Stomach (tissue), 8 donors: ENCODE measurements at regions not wholly inside any gene's neighbourhood (a gene's known extent, or its start where the extent isn't known, plus 50 kb on each side); places are given as distances from the start of the nearest gene placed in this dataset.

Experiments
- DNase-seq, 2 donors: peaks; one replicate each; pipeline versions ENCODE4 v3.0.0 to v3.0.0-alpha.2; 2013 to 2019
- H3K27ac ChIP-seq, 5 donors: fragments of 200-600 bp in 4 of 5; sonication (generic) in 4 of 5; one replicate each; pipeline ENCODE4 v1.5.1; 2013 to 2019; ENCODE audit warnings: mild to moderate bottlenecking in 1 of 5, moderate library complexity in 1 of 5
- H3K27me3 ChIP-seq, 3 donors: fragments of 200-600 bp; sonication (generic); one replicate each; pipeline ENCODE4 v1.5.1; 2017 to 2019; ENCODE audit warnings: mixed run types in 1 of 3
- H3K36me3 ChIP-seq, 4 donors: fragments of 200-600 bp; sonication (generic); 1 replicate in 3 of 4; 2 replicates in 1 of 4; pipeline ENCODE4 v1.5.1; 2016 to 2019
- H3K4me1 ChIP-seq, 4 donors: fragments of 200-600 bp; sonication (generic); one replicate each; pipeline ENCODE4 v1.5.1; 2016 to 2019
- H3K4me3 ChIP-seq, 4 donors: fragments of 200-600 bp; sonication (generic) in 3 of 4; one replicate each; pipeline ENCODE4 v1.5.1; 2016 to 2019; ENCODE audit warnings: mild to moderate bottlenecking in 1 of 4
- H3K9me3 ChIP-seq, 4 donors: fragments of 200-600 bp; sonication (generic); one replicate each; pipeline ENCODE4 v1.5.1; 2016 to 2019
- CTCF ChIP-seq, 7 experiments: fragments of 450-650 bp in 4 of 7; fragments of 200-600 bp in 3 of 7; sonication (generic) in 3 of 7; IDR thresholded peaks; one replicate each; pipeline ENCODE4 v1.5.1; 2016 to 2019; ENCODE audit warnings: antibody characterized with exemption in 7 of 7, control low read depth in 2 of 7, mild to moderate bottlenecking in 1 of 7
- EP300 ChIP-seq: sonication (generic); formaldehyde crosslinking; IDR thresholded peaks from one replicate; pipeline ENCODE4 v1.6.1; 2017; ENCODE audit warnings: antibody characterized with exemption
- POLR2A ChIP-seq, 4 donors: fragments of 450-650 bp; IDR thresholded peaks; one replicate each; pipeline ENCODE4 v1.6.1; 2016; ENCODE audit warnings: antibody characterized with exemption in 4 of 4, control low read depth in 2 of 4, mild to moderate bottlenecking in 1 of 4, moderate library complexity in 1 of 4
- POLR2AphosphoS5 ChIP-seq, 3 donors: sonication (generic); formaldehyde crosslinking; IDR thresholded peaks; one replicate each; pipeline ENCODE4 v1.6.1; 2016; ENCODE audit warnings: antibody characterized with exemption in 3 of 3
- WGBS, 5 donors: extraction: QIAGEN DNeasy Blood & Tissue Kit in 3 of 5; methylation state at CpG; one replicate each; pipeline versions ENCODE4 v1.1.5 to v1.1.7; 2013 to 2018; 5-methylcytosine and 5-hydroxymethylcytosine counted together
- intact Hi-C: fragments of 100-400 bp; cut with DNase I; formaldehyde crosslinking; loops from one replicate; pipeline ENCODE4 v1.15.1; 2023; ENCODE audit warnings: low total_unique reads
- donor health status: healthy with polysubstance abuse.
- donor health status: Bipolar disorder and iron deficiency.
- donor health status: healthy.

GRCh38 chr21:23108533-23108932, 2110.3 kb downstream of the NCAM2 start:
- H3K36me3 ChIP-seq, result no peaks in the 10 kb centered on the region
- TF ChIP-seq EP300, result no peak
- no peak for TF ChIP-seq POLR2A (IDR thresholded peaks at IDR 0.05)
- TF ChIP-seq CTCF (IDR thresholded peaks at IDR 0.05), result no peak
- TF ChIP-seq POLR2AphosphoS5 (IDR thresholded peaks at IDR 0.05), result no peak
- no peak for DNase-seq
- H3K4me3 ChIP-seq, result no peak overlapping the region
- H3K27me3 ChIP-seq, result no peaks in the 10 kb centered on the region
- H3K9me3 ChIP-seq, result no peaks in the 10 kb centered on the region
- H3K27ac ChIP-seq, result no peak overlapping the region
- no peaks in the 10 kb centered on the region for H3K4me1 ChIP-seq
- intact Hi-C loops, result no loop called here

GRCh38 chr21:23111070-23111600, 2112.9 kb downstream of the NCAM2 start:
- H3K27me3 ChIP-seq, result no peaks in the 10 kb centered on the region
- 56 to 61% (median 58%) methylated on average over 3 of the region's 3 CpGs for WGBS, 5 donors
- H3K4me1 ChIP-seq, result no peaks in the 10 kb centered on the region
- no peaks in the 10 kb centered on the region for H3K9me3 ChIP-seq
- H3K36me3 ChIP-seq, result no peaks in the 10 kb centered on the region
- no peak overlapping the region for H3K4me3 ChIP-seq
- no peak for DNase-seq
- intact Hi-C loops, result no loop called here
- no peak overlapping the region for H3K27ac ChIP-seq
- TF ChIP-seq POLR2AphosphoS5 (IDR thresholded peaks at IDR 0.05), result no peak
- no peak for TF ChIP-seq EP300

- TF ChIP-seq POLR2AphosphoS5 (IDR thresholded peaks at IDR 0.05), result no peak
- TF ChIP-seq POLR2A (IDR thresholded peaks at IDR 0.05), result no peak
- no peak for TF ChIP-seq CTCF (IDR thresholded peaks at IDR 0.05)
- no peak for TF ChIP-seq EP300
- H3K9me3 ChIP-seq, result no peaks in the 10 kb centered on the region
- WGBS, 5 donors, result 68 to 81% (median 73%) methylated on average over 1 of the region's 1 CpG
- intact Hi-C loops, result no loop called here
- no peak overlapping the region for H3K27ac ChIP-seq
- no peak overlapping the region for H3K4me3 ChIP-seq
- DNase-seq, result no peak
- no peaks in the 10 kb centered on the region for H3K27me3 ChIP-seq
- no peaks in the 10 kb centered on the region for H3K36me3 ChIP-seq
- H3K4me1 ChIP-seq, result no peaks in the 10 kb centered on the region
Measured at GRCh38 chr21:23119491-23119890, 2121.3 kb downstream of the NCAM2 start.

- H3K27ac ChIP-seq, result no peak overlapping the region
- H3K9me3 ChIP-seq, result peaks cover 0 to 6% (median 2%) of the 10 kb centered on the region in 4 donors
- no peaks in the 10 kb centered on the region for H3K4me1 ChIP-seq
- DNase-seq, result no peak
- no peaks in the 10 kb centered on the region for H3K36me3 ChIP-seq
- H3K4me3 ChIP-seq, result no peak overlapping the region
- intact Hi-C loops, result no loop called here
- no peak for TF ChIP-seq POLR2A (IDR thresholded peaks at IDR 0.05)
- TF ChIP-seq EP300, result no peak
- no peak for TF ChIP-seq CTCF (IDR thresholded peaks at IDR 0.05)
- no peak for TF ChIP-seq POLR2AphosphoS5 (IDR thresholded peaks at IDR 0.05)
- 75 to 83% (median 78%) methylated on average over 8 of the region's 8 CpGs for WGBS, 5 donors
- H3K27me3 ChIP-seq, result no peaks in the 10 kb centered on the region
Measured at GRCh38 chr21:23127973-23128372, 2129.8 kb downstream of the NCAM2 start.

- H3K4me1 ChIP-seq, result no peaks in the 10 kb centered on the region
- H3K27me3 ChIP-seq, result no peaks in the 10 kb centered on the region
- intact Hi-C loops, result no loop called here
- no peak overlapping the region for H3K4me3 ChIP-seq
- TF ChIP-seq POLR2AphosphoS5 (IDR thresholded peaks at IDR 0.05), result no peak
- TF ChIP-seq POLR2A (IDR thresholded peaks at IDR 0.05), result no peak
- no peak for TF ChIP-seq CTCF (IDR thresholded peaks at IDR 0.05)
- TF ChIP-seq EP300, result no peak
- H3K9me3 ChIP-seq, result peaks cover 0 to 12% (median 2%) of the 10 kb centered on the region in 4 donors
- no peak overlapping the region for H3K27ac ChIP-seq
- H3K36me3 ChIP-seq, result no peaks in the 10 kb centered on the region
- DNase-seq, result no peak
Measured at GRCh38 chr21:23130308-23130707, 2132.1 kb downstream of the NCAM2 start.
